ENCODE measurements at regions not wholly inside any gene's neighbourhood (a gene's known extent, or its start where the extent isn't known, plus 50 kb on each side); places are given as distances from the start of the nearest gene placed in this dataset.

GRCh38 chr5:33268374-33268773 is 172.4 kb upstream of the TARS1 start:
- no peak overlapping the region for H3K4me3 ChIP-seq (ENCODE audit: low read depth in 1 of 2, low read length in 2 of 2)
- H3K9me3 ChIP-seq (ENCODE audit: insufficient read depth, low read length, severe bottlenecking), result no peaks in the 10 kb centered on the region
- H3K36me3 ChIP-seq (ENCODE audit: insufficient read depth, low read length), result no peaks in the 10 kb centered on the region
- H3K27me3 ChIP-seq (ENCODE audit: insufficient read depth, low read length, poor library complexity), result no peaks in the 10 kb centered on the region
- no peak overlapping the region for H2AFZ ChIP-seq (ENCODE audit: low read depth, low read length)
- H3K4me1 ChIP-seq (ENCODE audit: insufficient read depth, low read length), result no peaks in the 10 kb centered on the region
- TF ChIP-seq EZH2 (IDR thresholded peaks at IDR 0.05; ENCODE audit: borderline replicate concordance, low read depth, low read length, severe bottlenecking) (no peak), CTCF (IDR thresholded peaks at IDR 0.05; ENCODE audit: borderline replicate concordance, extremely low read depth, low read length, poor library complexity, severe bottlenecking) (no peak)
- H3K27ac ChIP-seq (ENCODE audit: low read length), result no peak overlapping the region
- ATAC-seq (ENCODE audit: insufficient read depth, low read depth) (no peak), DNase-seq (no peak)
- no peaks in the 10 kb centered on the region for H4K20me1 ChIP-seq (ENCODE audit: insufficient read depth, low read length)
- H3K9ac ChIP-seq (ENCODE audit: low read depth, low read length), result no peak overlapping the region
- H3K79me2 ChIP-seq (ENCODE audit: insufficient read depth, low read length), result no peaks in the 10 kb centered on the region
- H3K4me2 ChIP-seq (ENCODE audit: insufficient read depth, low read length), result no peak overlapping the region

GRCh38 chr5:33270671-33271070 is 170.1 kb upstream of the TARS1 start:
- H4K20me1 ChIP-seq (ENCODE audit: insufficient read depth, low read length), result no peaks in the 10 kb centered on the region
- no peak overlapping the region for H3K27ac ChIP-seq (ENCODE audit: low read length)
- no peaks in the 10 kb centered on the region for H3K79me2 ChIP-seq (ENCODE audit: insufficient read depth, low read length)
- DNase-seq (no peak), ATAC-seq (ENCODE audit: insufficient read depth, low read depth) (no peak)
- no peak overlapping the region for H3K9ac ChIP-seq (ENCODE audit: low read depth, low read length)
- no peak overlapping the region for H2AFZ ChIP-seq (ENCODE audit: low read depth, low read length)
- H3K4me1 ChIP-seq (ENCODE audit: insufficient read depth, low read length), result no peaks in the 10 kb centered on the region
- no peak overlapping the region for H3K4me2 ChIP-seq (ENCODE audit: insufficient read depth, low read length)
- H3K36me3 ChIP-seq (ENCODE audit: insufficient read depth, low read length), result no peaks in the 10 kb centered on the region
- no peak for TF ChIP-seq EZH2 (IDR thresholded peaks at IDR 0.05; ENCODE audit: borderline replicate concordance, low read depth, low read length, severe bottlenecking)
- no peak for TF ChIP-seq CTCF (IDR thresholded peaks at IDR 0.05; ENCODE audit: borderline replicate concordance, extremely low read depth, low read length, poor library complexity, severe bottlenecking)
- H3K9me3 ChIP-seq (ENCODE audit: insufficient read depth, low read length, severe bottlenecking), result no peaks in the 10 kb centered on the region
- H3K27me3 ChIP-seq (ENCODE audit: insufficient read depth, low read length, poor library complexity), result no peaks in the 10 kb centered on the region
- no peak overlapping the region for H3K4me3 ChIP-seq (ENCODE audit: low read depth in 1 of 2, low read length in 2 of 2)

- no peak overlapping the region for H3K27ac ChIP-seq (ENCODE audit: low read length)
- no peak overlapping the region for H3K9ac ChIP-seq (ENCODE audit: low read depth, low read length)
- no peak for ATAC-seq (ENCODE audit: insufficient read depth, low read depth)
- no peak overlapping the region for H3K4me2 ChIP-seq (ENCODE audit: insufficient read depth, low read length)
- no peaks in the 10 kb centered on the region for H3K4me1 ChIP-seq (ENCODE audit: insufficient read depth, low read length)
- H3K36me3 ChIP-seq (ENCODE audit: insufficient read depth, low read length), result no peaks in the 10 kb centered on the region
- no peaks in the 10 kb centered on the region for H3K79me2 ChIP-seq (ENCODE audit: insufficient read depth, low read length)
- DNase-seq, result no peak
- H3K9me3 ChIP-seq (ENCODE audit: insufficient read depth, low read length, severe bottlenecking), result no peaks in the 10 kb centered on the region
- H3K4me3 ChIP-seq (ENCODE audit: low read depth in 1 of 2, low read length in 2 of 2), result no peak overlapping the region
- TF ChIP-seq EZH2 (IDR thresholded peaks at IDR 0.05; ENCODE audit: borderline replicate concordance, low read depth, low read length, severe bottlenecking), result no peak
- no peak for TF ChIP-seq CTCF (IDR thresholded peaks at IDR 0.05; ENCODE audit: borderline replicate concordance, extremely low read depth, low read length, poor library complexity, severe bottlenecking)
- no peak overlapping the region for H2AFZ ChIP-seq (ENCODE audit: low read depth, low read length)
- no peaks in the 10 kb centered on the region for H4K20me1 ChIP-seq (ENCODE audit: insufficient read depth, low read length)
- no peaks in the 10 kb centered on the region for H3K27me3 ChIP-seq (ENCODE audit: insufficient read depth, low read length, poor library complexity)
Measured at GRCh38 chr5:33271606-33272005, 169.2 kb upstream of the TARS1 start.

GRCh38 chr5:33272288-33272687 is 168.5 kb upstream of the TARS1 start:
- TF ChIP-seq CTCF (IDR thresholded peaks at IDR 0.05; ENCODE audit: borderline replicate concordance, extremely low read depth, low read length, poor library complexity, severe bottlenecking), result no peak
- TF ChIP-seq EZH2 (IDR thresholded peaks at IDR 0.05; ENCODE audit: borderline replicate concordance, low read depth, low read length, severe bottlenecking), result no peak
- Histone ChIP-seq H2AFZ (ENCODE audit: low read depth, low read length) (no peak overlapping the region), H3K9ac (ENCODE audit: low read depth, low read length) (no peak overlapping the region), H3K4me1 (ENCODE audit: insufficient read depth, low read length) (no peaks in the 10 kb centered on the region), H3K4me2 (ENCODE audit: insufficient read depth, low read length) (no peak overlapping the region), H3K36me3 (ENCODE audit: insufficient read depth, low read length) (no peaks in the 10 kb centered on the region), H4K20me1 (ENCODE audit: insufficient read depth, low read length) (no peaks in the 10 kb centered on the region), H3K79me2 (ENCODE audit: insufficient read depth, low read length) (no peaks in the 10 kb centered on the region), H3K27me3 (ENCODE audit: insufficient read depth, low read length, poor library complexity) (no peaks in the 10 kb centered on the region), H3K4me3 (ENCODE audit: low read depth in 1 of 2, low read length in 2 of 2) (no peak overlapping the region), H3K27ac (ENCODE audit: low read length) (no peak overlapping the region), H3K9me3 (ENCODE audit: insufficient read depth, low read length, severe bottlenecking) (no peaks in the 10 kb centered on the region)
- ATAC-seq (ENCODE audit: insufficient read depth, low read depth) (no peak), DNase-seq (no peak)
